Left colon (tissue), 2 donors: ENCODE measurements at regions not wholly inside any gene's neighbourhood (a gene's known extent, or its start where the extent isn't known, plus 50 kb on each side); places are given as distances from the start of the nearest gene placed in this dataset.
"Not testable (repeated sequence)": the region's sequence is repeated elsewhere in the genome, so short reads cannot be mapped to it uniquely, and the experiment has no call there.

Source experiments
- ATAC-seq: fragments of 200-7000 bp; cut with Tn5 transposase; one replicate; pipeline ENCODE4 v1.9.1; 2020; ENCODE audit warnings: mild to moderate bottlenecking, moderate library complexity
- DNase-seq, 2 donors: peaks; one replicate each; pipeline ENCODE4 v3.0.0-alpha.2; 2020
- intact Hi-C, 2 donors: fragments of 100-400 bp; cut with DNase I in 1 of 2; cut with micrococcal nuclease in 1 of 2; formaldehyde crosslinking; loops; one replicate each; pipeline versions ENCODE4 v1.11.2 to v1.14.0; 2022; cut with DNase I, micrococcal nuclease
- donor health status: DM: no; HTN: no; CAD: no.
- donor health status: DM: yes; HTN: yes; CAD: no.

DNA sequence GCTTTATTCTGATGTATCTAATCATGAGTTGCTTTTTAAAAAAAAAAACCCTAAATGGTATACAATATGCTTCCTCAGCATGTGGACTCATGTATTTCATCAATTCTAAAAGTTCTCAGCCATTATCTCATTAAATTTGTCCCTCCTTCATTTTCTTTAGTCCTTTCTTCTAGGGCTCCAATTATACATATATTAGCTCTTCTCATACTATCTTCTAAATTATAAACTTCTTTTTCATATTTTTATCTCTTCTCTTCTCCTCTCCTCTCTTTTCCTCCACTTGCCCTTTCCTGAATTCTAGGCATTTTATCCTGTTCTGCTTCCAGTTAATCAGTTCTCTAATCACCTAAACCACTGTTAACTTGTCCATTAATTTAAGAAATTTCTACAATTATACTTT lies 55.0 kb upstream of the IL33 start:
- DNase-seq (no peak), ATAC-seq (no peak)
- intact Hi-C loops, result no loop called here

DNA sequence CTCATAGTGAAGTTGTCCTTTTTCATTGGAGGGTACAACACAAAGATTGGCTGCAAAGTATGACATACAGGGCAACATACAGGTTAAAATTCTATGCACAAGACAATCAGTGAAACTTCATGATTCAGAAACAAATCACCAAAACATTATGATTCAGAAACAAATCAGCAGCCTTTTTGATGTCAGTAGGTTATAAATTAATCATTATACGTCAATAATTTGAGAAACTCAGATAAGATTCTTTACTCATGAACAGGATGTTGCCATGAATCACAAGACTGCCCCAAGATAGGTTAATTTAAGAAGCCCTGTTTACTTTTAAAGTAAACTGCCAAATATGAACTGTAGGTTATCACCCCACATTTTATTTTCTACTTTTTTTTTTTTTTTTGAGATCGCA lies 62.2 kb upstream of the IL33 start:
- DNase-seq, result no peak
- intact Hi-C loops, result no loop called here
- ATAC-seq, result no peak

- no peak for ATAC-seq
- DNase-seq, result no peak
- intact Hi-C loops, result no loop called here
Measured at GRCh38 chr9:6152788-6153187, 62.8 kb upstream of the IL33 start.

DNA sequence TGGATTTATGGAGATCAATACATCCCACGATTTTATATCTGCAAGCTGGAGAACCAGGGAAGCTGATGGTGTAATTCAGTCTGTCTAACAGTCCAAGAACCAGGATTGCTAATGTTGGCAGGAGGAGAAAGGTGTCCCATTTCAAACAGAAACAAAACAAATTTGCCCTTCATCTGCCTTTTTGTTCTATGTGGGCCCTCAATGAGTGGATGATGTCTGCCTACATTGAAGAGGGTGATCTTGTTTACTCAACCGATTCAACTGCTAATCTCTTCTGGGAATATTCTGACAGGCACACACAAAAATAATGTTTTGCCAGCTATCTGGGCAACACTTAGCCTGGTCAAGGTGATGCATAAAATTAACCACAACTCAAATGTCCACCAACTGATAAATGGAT lies 65.1 kb upstream of the IL33 start:
- DNase-seq, result no peak
- intact Hi-C loops, result no loop called here
- no peak for ATAC-seq

DNA sequence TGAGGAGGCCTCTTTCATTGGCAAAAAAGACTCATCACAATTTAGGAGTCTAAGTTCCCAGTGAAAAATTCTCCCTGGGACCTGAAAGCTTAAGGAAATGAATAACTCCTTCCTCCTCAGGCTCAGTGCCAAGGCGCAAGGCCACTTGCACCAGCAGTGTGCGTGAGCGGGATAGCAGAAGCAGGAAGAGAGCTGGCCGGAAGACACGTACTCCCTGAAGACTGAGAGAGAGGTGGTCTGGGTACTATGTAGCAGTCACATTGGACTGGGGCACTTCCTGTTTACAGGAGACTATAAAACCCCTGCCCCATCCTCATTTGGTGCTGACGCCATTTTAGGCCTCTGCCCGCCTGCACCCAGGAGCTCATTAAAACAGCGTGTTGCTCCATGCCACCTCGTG lies 66.3 kb upstream of the IL33 start:
- ATAC-seq (no peak), DNase-seq (no peak)

GRCh38 chr9:6147846-6148245 lies 67.8 kb upstream of the IL33 start:
- no peak for DNase-seq
- ATAC-seq, result no peak
- intact Hi-C loops, result no loop called here

More for the DNA sequence above, 66.3 kb upstream of the IL33 start:
- intact Hi-C loops, result no loop called here

- intact Hi-C loops, result no loop called here
- DNase-seq, result no peak
- no peak for ATAC-seq
Measured at GRCh38 chr9:6144947-6145346, 70.7 kb upstream of the IL33 start.

DNA sequence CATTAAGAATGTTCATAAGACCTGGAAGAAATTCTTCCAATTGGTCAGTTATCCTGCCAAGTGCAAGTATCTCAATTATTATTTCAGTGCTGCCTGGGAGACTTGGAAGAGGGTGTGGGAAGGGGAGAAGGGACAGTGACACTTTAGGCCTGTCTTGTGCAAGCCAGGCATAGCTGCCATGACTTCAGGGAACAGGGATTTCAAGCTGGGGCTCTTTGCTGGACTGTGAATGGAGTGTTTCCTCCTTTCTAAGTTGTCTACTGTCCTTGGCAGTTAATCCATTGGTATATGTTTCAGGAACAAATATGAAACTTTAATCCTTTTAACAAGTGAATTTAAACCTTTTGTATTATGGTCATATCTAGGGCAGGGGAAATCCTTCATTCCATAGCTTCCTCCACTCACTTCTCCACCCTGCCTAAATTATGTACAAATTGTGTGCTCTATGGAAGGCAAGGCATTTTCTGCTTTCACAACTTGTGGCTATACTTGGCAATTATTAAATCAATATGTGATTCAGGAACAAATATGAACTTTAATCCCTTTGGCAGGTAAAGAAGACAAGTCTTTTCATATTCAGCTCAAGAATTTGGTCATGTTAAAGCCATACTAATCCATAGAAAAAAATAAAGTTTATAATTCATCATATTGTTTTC lies 72.7 kb upstream of the IL33 start:
- ATAC-seq (no peak), DNase-seq (no peak)
- intact Hi-C loops, result no loop called here

- ATAC-seq, intact Hi-C loops, DNase-seq: not testable (repeated sequence)
Measured at GRCh38 chr9:6135780-6136179, 79.8 kb upstream of the IL33 start.

GRCh38 chr9:6134661-6135180 lies 80.9 kb upstream of the IL33 start:
- DNase-seq (no peak), ATAC-seq (no peak)
- intact Hi-C loops, result no loop called here

DNA sequence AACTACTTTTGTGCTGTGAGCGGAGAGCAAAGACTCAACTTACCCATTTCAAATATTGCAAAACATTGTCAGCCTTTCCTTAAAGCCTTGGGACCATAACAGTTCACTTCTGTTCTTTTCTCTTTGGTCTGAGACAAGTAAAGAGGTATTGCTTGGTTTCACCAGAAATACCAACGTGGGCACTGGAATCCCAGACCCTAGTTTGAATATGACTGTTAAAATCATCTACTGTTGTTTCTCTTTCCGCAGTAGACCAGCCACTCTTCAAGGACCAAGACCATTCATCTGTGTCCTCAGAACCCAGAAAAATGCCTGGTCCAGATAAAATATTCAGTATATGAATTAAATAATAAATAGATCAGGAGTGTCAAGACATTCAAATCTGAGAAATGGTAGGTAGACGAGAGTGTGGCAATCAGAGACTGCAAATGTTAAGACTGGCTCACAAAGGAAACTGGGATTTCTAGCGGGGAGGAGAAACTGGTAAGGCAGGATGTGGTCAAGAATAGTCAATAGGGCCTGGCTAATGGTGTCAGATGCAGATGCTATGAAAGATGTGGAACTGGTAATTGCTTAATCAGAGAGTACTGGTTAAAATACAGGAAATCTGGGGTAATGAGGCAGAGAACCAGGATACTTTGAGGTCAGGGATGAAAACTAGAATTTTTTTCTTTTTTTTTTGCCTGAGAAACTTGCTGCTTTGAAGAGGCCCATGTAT lies 82.1 kb upstream of the IL33 start:
- intact Hi-C loops, result no loop called here
- ATAC-seq (no peak), DNase-seq (no peak)

GRCh38 chr9:6132650-6133049 lies 83.0 kb upstream of the IL33 start:
- intact Hi-C loops, result no loop called here
- no peak for ATAC-seq
- no peak for DNase-seq

DNA sequence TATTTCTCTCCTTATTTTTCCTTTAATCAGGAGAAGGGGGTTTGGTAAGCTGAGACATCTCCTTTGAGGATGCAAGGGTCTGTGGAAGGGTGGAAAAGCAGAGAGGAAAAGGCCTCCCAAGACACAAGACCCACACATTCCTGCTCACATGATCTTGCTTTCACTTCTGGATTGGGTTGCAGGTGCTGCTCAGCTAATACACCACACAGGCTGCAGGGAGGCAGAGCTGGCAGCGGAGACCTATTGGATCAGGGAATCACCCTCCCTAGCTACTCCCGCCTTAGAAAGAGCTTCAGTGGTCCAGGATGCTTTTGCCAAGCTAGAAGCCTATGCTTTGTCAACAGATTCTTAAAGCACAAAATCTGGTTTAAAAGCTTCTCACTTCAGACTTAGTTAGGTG lies 87.6 kb upstream of the IL33 start:
- intact Hi-C loops, result no loop called here
- ATAC-seq (no peak), DNase-seq (no peak)

GRCh38 chr9:6126377-6126776 lies 89.2 kb upstream of the IL33 start:
- intact Hi-C loops, result no loop called here
- ATAC-seq (no peak), DNase-seq (no peak)

- DNase-seq (no peak), ATAC-seq (no peak)
- intact Hi-C loops, result no loop called here
Measured at GRCh38 chr9:6123416-6123815, 92.2 kb upstream of the IL33 start.

- ATAC-seq, result no peak
- DNase-seq, result no peak
- intact Hi-C loops, result no loop called here
Measured at GRCh38 chr9:6121707-6122106, 93.9 kb upstream of the IL33 start.

- no peak for ATAC-seq
- no peak for DNase-seq
- intact Hi-C loops, result no loop called here
Measured at GRCh38 chr9:6114424-6114823, 99.0 kb upstream of the RANBP6 start.

- no peak for DNase-seq
- ATAC-seq, result no peak
- intact Hi-C loops, result no loop called here
Measured at GRCh38 chr9:6113819-6114218, 98.4 kb upstream of the RANBP6 start.

- DNase-seq, result no peak
- intact Hi-C loops, result no loop called here
- ATAC-seq, result no peak
Measured at GRCh38 chr9:6113312-6113711, 97.9 kb upstream of the RANBP6 start.

GRCh38 chr9:6109986-6110385 lies 94.6 kb upstream of the RANBP6 start:
- no peak for ATAC-seq
- intact Hi-C loops, result no loop called here
- DNase-seq, result no peak

DNA sequence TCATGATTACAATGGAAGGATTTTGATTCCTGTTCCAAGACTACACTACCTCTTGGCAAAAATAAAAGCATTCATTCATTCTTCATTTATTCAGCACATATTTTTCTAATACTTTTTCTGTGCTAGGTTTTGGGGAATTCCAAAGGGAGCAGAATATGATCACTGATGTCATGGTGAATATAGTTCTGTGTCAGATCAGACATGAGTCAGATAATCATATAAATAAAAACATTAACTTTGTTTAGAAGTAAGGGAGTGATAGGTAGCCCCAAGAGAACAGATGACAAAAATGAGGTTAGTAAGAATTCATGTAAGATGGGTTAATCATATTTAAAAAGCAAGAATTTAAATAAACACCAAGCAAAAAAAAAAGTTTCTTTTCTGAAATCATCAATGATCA lies 94.1 kb upstream of the RANBP6 start:
- ATAC-seq (no peak), DNase-seq (no peak)
- intact Hi-C loops, result no loop called here
